ENCODE measurements at regions not wholly inside any gene's neighbourhood (a gene's known extent, or its start where the extent isn't known, plus 50 kb on each side); places are given as distances from the start of the nearest gene placed in this dataset.

GRCh38 chr18:1015777-1016176 lies 111.1 kb downstream of the ADCYAP1 start:
- DNase-seq (ENCODE audit: extremely low spot score, unreplicated experiment): no peak
- Mint-ChIP-seq H3K4me1 (ENCODE audit: unreplicated experiment) (peaks cover 32% of the 10 kb centered on the region), H3K27ac (no peak overlapping the region), H3K27me3 (no peaks in the 10 kb centered on the region), H3K36me3 (no peaks in the 10 kb centered on the region), H3K4me3 (no peak overlapping the region), H3K9me3 (no peaks in the 10 kb centered on the region)
- no peak for TF ChIP-seq CTCF (conservative IDR thresholded peaks at IDR 0.05)

- Mint-ChIP-seq H3K4me3 (no peak overlapping the region), H3K36me3 (no peaks in the 10 kb centered on the region), H3K27me3 (no peaks in the 10 kb centered on the region), H3K4me1 (ENCODE audit: unreplicated experiment) (peaks cover 22% of the 10 kb centered on the region), H3K9me3 (no peaks in the 10 kb centered on the region), H3K27ac (peak overlapping the region; percentile 54)
- DNase-seq (ENCODE audit: extremely low spot score, unreplicated experiment): no peak
- TF ChIP-seq CTCF (conservative IDR thresholded peaks at IDR 0.05): no peak
Measured at GRCh38 chr18:1017227-1018058, 112.8 kb downstream of the ADCYAP1 start.

GRCh38 chr18:1018181-1018681 lies 113.6 kb downstream of the ADCYAP1 start:
- no peak for DNase-seq (ENCODE audit: extremely low spot score, unreplicated experiment)
- Mint-ChIP-seq H3K27ac (peak overlapping the region; percentile 54), H3K4me1 (ENCODE audit: unreplicated experiment) (peaks cover 22% of the 10 kb centered on the region)

GRCh38 chr18:1019191-1019590 lies 114.5 kb downstream of the ADCYAP1 start:
- Mint-ChIP-seq H3K4me3 (no peak overlapping the region), H3K27me3 (no peaks in the 10 kb centered on the region), H3K4me1 (ENCODE audit: unreplicated experiment) (peaks cover 15% of the 10 kb centered on the region), H3K36me3 (no peaks in the 10 kb centered on the region), H3K27ac (no peak overlapping the region), H3K9me3 (no peaks in the 10 kb centered on the region)
- TF ChIP-seq CTCF (conservative IDR thresholded peaks at IDR 0.05): no peak
- DNase-seq (ENCODE audit: extremely low spot score, unreplicated experiment): no peak

More at GRCh38 chr18:1018181-1018681, 113.6 kb downstream of the ADCYAP1 start:
- no peak for TF ChIP-seq CTCF (conservative IDR thresholded peaks at IDR 0.05)
- no peaks in the 10 kb centered on the region for H3K36me3 Mint-ChIP-seq
- H3K4me3 Mint-ChIP-seq: no peak overlapping the region
- no peaks in the 10 kb centered on the region for H3K27me3 Mint-ChIP-seq
- H3K9me3 Mint-ChIP-seq: no peaks in the 10 kb centered on the region

GRCh38 chr18:1020731-1021344 lies 116.2 kb downstream of the ADCYAP1 start:
- H3K4me1 Mint-ChIP-seq (ENCODE audit: unreplicated experiment): peaks cover 5% of the 10 kb centered on the region
- no peak overlapping the region for H3K27ac Mint-ChIP-seq
- no peaks in the 10 kb centered on the region for H3K36me3 Mint-ChIP-seq
- no peak for DNase-seq (ENCODE audit: extremely low spot score, unreplicated experiment)
- no peak for TF ChIP-seq CTCF (conservative IDR thresholded peaks at IDR 0.05)
- no peak overlapping the region for H3K4me3 Mint-ChIP-seq
- no peaks in the 10 kb centered on the region for H3K27me3 Mint-ChIP-seq
- no peaks in the 10 kb centered on the region for H3K9me3 Mint-ChIP-seq
